Subcutaneous abdominal adipose tissue (tissue), 5 donors: ENCODE measurements at regions not wholly inside any gene's neighbourhood (a gene's known extent, or its start where the extent isn't known, plus 50 kb on each side); places are given as distances from the start of the nearest gene placed in this dataset.

ENCODE experiments used
- H3K27ac ChIP-seq: one replicate; pipeline ENCODE4 v1.7.0; 2013; ENCODE audit warnings: low read depth, mild to moderate bottlenecking, inconsistent platforms, low read length, moderate library complexity
- H3K27me3 ChIP-seq, 5 donors: one replicate each; pipeline ENCODE4 v1.7.0; 2013; ENCODE audit warnings: low read length in 5 of 5, inconsistent platforms in 1 of 5; ENCODE audit not compliant: control insufficient read depth in 5 of 5, insufficient read depth in 4 of 5
- H3K36me3 ChIP-seq, 5 donors: one replicate each; pipeline ENCODE4 v1.7.0; 2013; ENCODE audit warnings: low read length in 5 of 5; ENCODE audit not compliant: control insufficient read depth in 5 of 5, insufficient read depth in 5 of 5
- H3K4me1 ChIP-seq, 5 donors: one replicate each; pipeline ENCODE4 v1.7.0; 2013; ENCODE audit warnings: low read length in 5 of 5, mild to moderate bottlenecking in 3 of 5, moderate library complexity in 1 of 5; ENCODE audit not compliant: control insufficient read depth in 5 of 5, insufficient read depth in 5 of 5
- H3K4me3 ChIP-seq, 5 donors: one replicate each; pipeline ENCODE4 v1.7.0; 2013; ENCODE audit warnings: low read length in 5 of 5, low read depth in 1 of 5
- H3K9ac ChIP-seq, 5 donors: one replicate each; pipeline ENCODE4 v1.7.0; 2013; ENCODE audit warnings: low read length in 5 of 5, mild to moderate bottlenecking in 4 of 5, moderate library complexity in 3 of 5
- H3K9me3 ChIP-seq, 5 donors: one replicate each; pipeline ENCODE4 v1.7.0; 2013; ENCODE audit warnings: low read length in 5 of 5; ENCODE audit not compliant: control insufficient read depth in 5 of 5
- donor health status: healthy.
- donor health status: healthy.
- donor health status: healthy.
- donor health status: healthy.
- donor health status: healthy.

DNA sequence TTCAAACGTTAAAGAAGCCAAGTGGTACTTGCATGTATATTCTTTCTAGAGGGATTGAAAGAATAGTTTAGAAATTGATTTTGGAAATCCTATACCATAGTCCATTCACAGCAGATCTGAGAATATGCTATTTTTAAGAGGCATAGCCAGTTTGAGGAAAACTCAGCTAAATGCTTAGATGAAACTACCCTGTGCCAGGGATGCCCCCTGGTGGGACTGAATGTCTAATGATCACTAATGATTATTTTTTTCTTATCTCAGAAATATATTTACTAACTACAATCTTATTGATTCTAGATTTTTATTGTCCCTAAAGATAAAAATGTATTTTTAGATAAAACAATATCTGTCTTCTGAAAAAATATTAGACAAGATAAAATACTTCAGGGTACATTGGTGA, 844.9 kb upstream of the PHF14 start:
- Histone ChIP-seq H3K27ac (no peak overlapping the region), H3K9me3 (no peaks in the 10 kb centered on the region), H3K4me3 (no peak overlapping the region)

DNA sequence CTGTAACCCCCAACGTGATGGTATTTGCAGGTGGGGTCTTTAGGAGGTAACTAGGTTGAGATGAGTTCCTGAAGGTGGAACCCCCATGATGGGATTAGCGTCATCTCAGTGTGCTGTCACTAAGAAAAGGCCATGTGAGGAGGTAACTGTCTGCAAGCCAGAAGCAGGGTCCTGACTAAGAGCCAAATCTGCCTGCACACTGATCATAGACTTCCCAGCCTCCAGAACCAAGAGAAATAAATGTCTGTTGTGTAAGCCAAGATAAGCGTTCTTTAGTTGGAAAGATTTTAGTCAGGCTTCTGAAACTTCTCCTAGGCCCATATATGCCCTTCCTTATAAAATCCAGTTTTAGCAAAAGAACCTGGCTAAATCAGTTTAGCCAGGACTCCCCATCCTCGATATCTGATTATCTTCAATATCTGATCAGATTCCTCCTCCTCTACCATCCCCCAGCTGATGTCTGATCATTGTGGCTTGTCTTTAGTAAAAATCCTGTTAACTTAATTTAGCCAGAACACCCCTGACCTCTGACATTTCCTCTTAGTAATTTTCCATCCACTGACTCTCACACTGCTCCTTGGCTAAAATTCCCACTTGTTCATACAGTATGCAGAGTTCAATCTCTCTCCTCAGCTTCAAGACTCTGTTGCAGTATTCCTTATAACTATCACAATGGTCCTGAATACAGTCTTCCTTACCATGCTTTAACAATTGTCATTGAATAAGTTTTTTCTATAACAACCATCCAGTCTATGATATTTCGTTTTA, 835.4 kb upstream of the PHF14 start:
- no peak overlapping the region for H3K9ac ChIP-seq
- no peaks in the 10 kb centered on the region for H3K9me3 ChIP-seq
- H3K4me1 ChIP-seq, result no peaks in the 10 kb centered on the region
- no peak overlapping the region for H3K4me3 ChIP-seq
- H3K27me3 ChIP-seq, result no peaks in the 10 kb centered on the region
- H3K27ac ChIP-seq, result no peak overlapping the region
- no peaks in the 10 kb centered on the region for H3K36me3 ChIP-seq

More for the DNA sequence above, 844.9 kb upstream of the PHF14 start:
- Histone ChIP-seq H3K9ac (no peak overlapping the region), H3K27me3 (no peaks in the 10 kb centered on the region), H3K36me3 (no peaks in the 10 kb centered on the region), H3K4me1 (no peaks in the 10 kb centered on the region)

DNA sequence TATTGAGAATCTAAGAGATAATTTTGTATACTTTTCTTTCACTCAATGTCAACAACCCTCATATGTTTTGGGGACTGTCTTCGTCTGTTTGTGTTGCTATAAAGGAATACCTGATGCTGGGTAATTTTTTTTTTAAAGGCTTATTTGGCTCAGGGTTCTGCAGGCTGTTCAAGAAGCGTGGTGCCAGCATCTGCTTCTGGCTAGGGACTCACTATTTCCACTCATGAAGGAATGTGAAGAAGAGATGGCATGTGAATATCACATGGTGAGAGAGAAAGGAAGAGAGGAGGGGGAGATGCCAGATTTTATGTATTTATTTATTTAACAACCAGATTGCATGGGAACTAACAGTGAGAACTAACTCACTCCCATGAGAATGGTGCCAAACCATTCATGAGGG, 827.4 kb upstream of the PHF14 start:
- Histone ChIP-seq H3K4me3 (no peak overlapping the region), H3K27me3 (no peaks in the 10 kb centered on the region)

DNA sequence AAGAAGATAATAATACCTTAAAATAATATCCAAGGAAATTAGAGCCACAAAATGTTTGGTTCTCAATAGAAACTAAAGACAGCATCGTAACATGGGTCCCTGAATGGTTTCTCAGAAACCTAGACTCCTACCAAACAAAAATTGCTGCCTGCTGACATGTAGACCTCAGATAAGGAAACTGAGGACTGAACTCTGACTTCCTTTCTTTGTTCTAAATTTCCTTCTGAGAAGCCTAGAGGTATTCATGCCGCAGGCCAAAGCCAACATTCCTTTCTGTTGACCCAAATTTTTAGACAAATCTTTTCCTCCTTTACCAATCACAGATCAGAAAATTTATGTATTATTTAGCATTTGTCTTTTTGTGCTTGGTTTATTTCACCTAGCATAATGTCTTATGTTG, 816.7 kb upstream of the PHF14 start:
- Histone ChIP-seq H3K36me3 (no peaks in the 10 kb centered on the region), H3K9ac (no peak overlapping the region), H3K4me3 (no peak overlapping the region), H3K27ac (no peak overlapping the region), H3K27me3 (no peaks in the 10 kb centered on the region), H3K4me1 (no peaks in the 10 kb centered on the region), H3K9me3 (no peaks in the 10 kb centered on the region)

More for the DNA sequence above, 827.4 kb upstream of the PHF14 start:
- no peak overlapping the region for H3K9ac ChIP-seq
- H3K9me3 ChIP-seq, result no peaks in the 10 kb centered on the region
- H3K27ac ChIP-seq, result no peak overlapping the region
- H3K36me3 ChIP-seq, result no peaks in the 10 kb centered on the region
- H3K4me1 ChIP-seq, result no peaks in the 10 kb centered on the region

DNA sequence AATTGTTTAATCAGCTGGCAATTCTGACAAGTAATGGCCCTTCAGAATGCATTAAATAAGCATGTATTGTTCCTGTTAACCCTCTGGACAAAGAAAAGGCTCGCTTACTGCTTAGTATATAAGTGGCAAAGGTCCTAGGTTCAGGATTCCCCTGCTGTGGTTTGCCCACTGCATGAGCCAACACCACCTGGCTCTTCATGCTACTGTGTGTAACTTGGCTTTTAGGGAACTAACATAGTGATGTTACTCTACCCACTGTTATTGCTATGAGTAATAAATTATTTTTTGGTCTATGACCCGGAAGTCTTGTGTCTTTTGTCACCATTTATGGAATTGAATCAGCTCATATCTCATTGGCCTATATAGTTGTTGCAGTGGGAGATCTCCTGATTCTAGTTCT, 791.7 kb upstream of the PHF14 start:
- peaks cover 0 to 3% (median 0%) of the 10 kb centered on the region in 5 donors for H3K9me3 ChIP-seq

DNA sequence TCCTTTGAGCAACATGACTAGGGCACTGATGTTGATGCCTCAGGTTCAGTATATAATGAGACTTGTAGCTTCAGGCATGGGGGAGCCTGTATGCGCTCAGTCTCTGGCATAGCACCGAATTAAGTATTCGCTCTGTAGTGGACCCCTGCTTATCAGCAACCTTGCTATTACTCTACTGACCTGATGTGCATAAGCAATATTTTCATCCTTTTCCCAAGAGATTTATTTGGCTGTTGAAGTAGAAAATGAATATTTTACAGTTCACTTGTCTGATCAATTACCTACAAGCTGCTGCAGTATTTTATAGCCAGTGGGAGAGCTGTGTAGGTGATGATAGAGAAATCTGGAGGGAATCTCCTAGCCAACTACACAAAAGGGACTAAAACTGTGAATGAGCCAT, 781.6 kb upstream of the PHF14 start:
- Histone ChIP-seq H3K27ac (no peak overlapping the region), H3K4me1 (no peaks in the 10 kb centered on the region), H3K27me3 (no peaks in the 10 kb centered on the region), H3K9ac (no peak overlapping the region), H3K4me3 (no peak overlapping the region), H3K36me3 (no peaks in the 10 kb centered on the region), H3K9me3 (no peaks in the 10 kb centered on the region)

More for the DNA sequence above, 791.7 kb upstream of the PHF14 start:
- Histone ChIP-seq H3K36me3 (no peaks in the 10 kb centered on the region), H3K27me3 (no peaks in the 10 kb centered on the region), H3K9ac (no peak overlapping the region), H3K4me3 (no peak overlapping the region), H3K4me1 (no peaks in the 10 kb centered on the region), H3K27ac (no peak overlapping the region)

DNA sequence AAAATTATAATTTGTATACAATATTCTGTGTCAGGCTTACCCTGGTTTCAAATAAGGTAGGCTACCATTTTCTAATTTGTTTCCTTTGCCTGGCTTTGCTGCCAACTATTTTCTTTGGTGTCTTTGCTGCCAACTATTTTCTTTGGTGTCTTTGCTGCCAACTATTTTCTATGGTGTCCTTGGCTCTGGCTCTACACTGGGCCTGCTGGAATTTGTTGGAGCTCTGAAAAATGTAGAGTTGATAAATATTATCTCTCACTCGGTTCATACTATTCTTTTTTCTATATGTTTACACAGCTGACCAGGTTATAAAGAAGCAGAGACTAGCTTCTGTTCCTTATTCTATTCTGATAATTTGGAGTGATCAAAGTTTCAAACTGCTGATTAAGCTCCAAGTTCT, 768.0 kb upstream of the PHF14 start:
- no peaks in the 10 kb centered on the region for H3K4me1 ChIP-seq
- no peak overlapping the region for H3K9ac ChIP-seq
- no peak overlapping the region for H3K27ac ChIP-seq

DNA sequence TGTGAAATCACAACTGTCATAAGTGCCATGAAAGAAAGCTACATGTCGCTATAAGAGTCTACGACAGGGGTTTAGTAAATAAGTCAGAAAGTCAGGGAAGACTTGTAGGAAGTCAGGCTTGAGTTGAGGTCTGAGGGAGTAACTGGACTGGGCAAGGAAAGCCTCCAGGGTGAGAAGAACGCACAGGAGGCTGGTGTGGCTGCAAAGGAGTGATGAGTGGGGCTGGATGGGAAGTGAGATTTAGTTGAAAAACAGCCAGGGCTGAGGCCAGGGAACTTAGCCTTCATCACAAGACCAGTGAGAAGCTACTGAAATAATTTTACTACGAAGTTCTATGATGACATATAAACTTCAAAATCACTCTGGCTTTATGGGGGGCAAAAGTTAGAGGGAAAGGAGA, 763.7 kb upstream of the PHF14 start:
- Histone ChIP-seq H3K36me3 (no peaks in the 10 kb centered on the region), H3K4me3 (no peak overlapping the region), H3K4me1 (no peaks in the 10 kb centered on the region), H3K9me3 (peaks cover 0 to 19% (median 7%) of the 10 kb centered on the region in 5 donors), H3K9ac (no peak overlapping the region), H3K27ac (no peak overlapping the region), H3K27me3 (no peaks in the 10 kb centered on the region)

More for the DNA sequence above, 768.0 kb upstream of the PHF14 start:
- Histone ChIP-seq H3K27me3 (no peaks in the 10 kb centered on the region), H3K4me3 (no peak overlapping the region), H3K9me3 (no peaks in the 10 kb centered on the region), H3K36me3 (no peaks in the 10 kb centered on the region)

DNA sequence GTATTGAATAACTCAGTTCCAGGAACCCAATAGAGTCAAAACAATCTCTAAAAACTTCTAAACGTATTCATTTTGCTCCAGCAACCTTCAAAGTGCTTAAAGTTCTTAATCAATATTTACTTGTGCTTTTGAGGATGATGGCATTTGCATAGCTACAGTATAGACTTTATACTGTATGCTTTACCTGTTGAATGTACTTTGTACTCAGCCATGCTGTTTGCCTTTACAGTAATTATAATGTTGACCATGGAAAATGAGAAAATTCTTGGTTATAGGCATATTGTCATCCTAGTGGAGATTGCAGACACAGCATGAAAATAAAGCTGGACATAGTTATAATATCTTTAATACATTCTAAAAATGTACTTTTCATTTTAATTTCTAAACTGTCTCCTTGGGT, 762.7 kb upstream of the PHF14 start:
- no peaks in the 10 kb centered on the region for H3K36me3 ChIP-seq
- H3K9me3 ChIP-seq, result peaks cover 0 to 23% (median 7%) of the 10 kb centered on the region in 5 donors
- H3K4me1 ChIP-seq, result no peaks in the 10 kb centered on the region
- no peak overlapping the region for H3K27ac ChIP-seq
- H3K9ac ChIP-seq, result no peak overlapping the region
- H3K4me3 ChIP-seq, result no peak overlapping the region
- no peaks in the 10 kb centered on the region for H3K27me3 ChIP-seq

DNA sequence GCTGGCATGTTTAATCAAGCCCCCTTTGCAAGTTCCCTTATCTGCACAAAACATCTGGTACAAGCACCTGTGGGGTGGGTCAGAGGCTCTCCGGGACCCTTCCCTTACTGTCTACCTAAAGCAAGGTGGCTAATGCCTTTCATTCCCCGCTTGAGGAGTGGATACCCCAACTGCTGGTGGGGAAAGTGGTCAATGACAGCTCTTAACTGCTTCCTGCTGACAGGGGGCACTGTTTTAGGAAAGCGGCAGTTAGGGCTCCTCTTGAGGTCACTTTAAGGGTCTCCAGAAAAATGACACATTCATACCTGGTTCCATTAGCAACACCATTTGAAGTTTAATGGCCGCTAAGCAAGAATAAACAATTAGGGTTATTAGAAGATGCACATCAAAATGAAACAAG, 761.8 kb upstream of the PHF14 start:
- H3K9me3 ChIP-seq, result peaks cover 0 to 23% (median 7%) of the 10 kb centered on the region in 5 donors
- H3K36me3 ChIP-seq, result no peaks in the 10 kb centered on the region

More for the DNA sequence above, 761.8 kb upstream of the PHF14 start:
- H3K4me3 ChIP-seq, result no peak overlapping the region
- H3K4me1 ChIP-seq, result no peaks in the 10 kb centered on the region
- no peaks in the 10 kb centered on the region for H3K27me3 ChIP-seq
- no peak overlapping the region for H3K27ac ChIP-seq
- H3K9ac ChIP-seq, result no peak overlapping the region
